Activated B cell treated with CpG ODN at 0.5 μM for 24 hours (primary cell): ENCODE measurements at regions not wholly inside any gene's neighbourhood (a gene's known extent, or its start where the extent isn't known, plus 50 kb on each side); places are given as distances from the start of the nearest gene placed in this dataset.

Source experiments
- ATAC-seq: fragments of 200-7000 bp; cut with Tn5 transposase; one replicate; pipeline ENCODE4 v1.10.0; 2021; ENCODE audit warnings: low read depth, mild to moderate bottlenecking, moderate library complexity
- CTCF ChIA-PET: fragments of 350-600 bp; sonication (Branson Sonifier 250); formaldehyde crosslinking; loops from one replicate; lab custom pipeline; 2021; ENCODE audit warnings: antibody characterized with exemption; lab: Charles Lee
- POLR2A ChIA-PET: fragments of 350-600 bp; sonication (Branson Sonifier 250); formaldehyde crosslinking; loops from one replicate; lab custom pipeline; 2021; ENCODE audit warnings: antibody characterized with exemption; lab: Charles Lee
- DNase-seq: peaks from one replicate; pipeline ENCODE4 v3.0.0; 2022
- H3K27ac Mint-ChIP-seq: one replicate; pipeline ENCODE4 v1.8.0; 2020; ENCODE audit warnings: mixed read lengths
- H3K27me3 Mint-ChIP-seq: one replicate; pipeline ENCODE4 v1.8.0; 2021; ENCODE audit warnings: mixed read lengths
- H3K36me3 Mint-ChIP-seq: one replicate; pipeline ENCODE4 v1.8.0; 2021; ENCODE audit warnings: low read depth, mixed read lengths
- H3K4me1 Mint-ChIP-seq: one replicate; pipeline ENCODE4 v1.8.0; 2021; ENCODE audit warnings: mixed read lengths
- H3K4me3 Mint-ChIP-seq: one replicate; pipeline ENCODE4 v1.8.0; 2020; ENCODE audit warnings: mild to moderate bottlenecking, mixed read lengths
- H3K9me3 Mint-ChIP-seq: one replicate; pipeline ENCODE4 v1.8.0; 2020; ENCODE audit warnings: mixed read lengths
- intact Hi-C: fragments of 100-400 bp; cut with micrococcal nuclease; formaldehyde crosslinking; loops from one replicate; pipeline ENCODE4 v1.15.1; 2024
- TF ChIP-seq, protein P1 (sequence below): fragments of 200-600 bp; IDR thresholded peaks from one replicate; pipeline ENCODE4 v1.8.0; 2022; ENCODE audit warnings: antibody characterized with exemption, mild to moderate bottlenecking

- no peaks in the 10 kb centered on the region for H3K9me3 Mint-ChIP-seq
- ChIA-PET POLR2A (no interaction called here), CTCF (no interaction called here)
- no peaks in the 10 kb centered on the region for H3K4me1 Mint-ChIP-seq
- no peak overlapping the region for H3K4me3 Mint-ChIP-seq
- H3K27ac Mint-ChIP-seq, result no peak overlapping the region
- ATAC-seq (no peak), DNase-seq (no peak)
- peaks cover 6% of the 10 kb centered on the region for H3K27me3 Mint-ChIP-seq
- TF ChIP-seq, protein P1, sequence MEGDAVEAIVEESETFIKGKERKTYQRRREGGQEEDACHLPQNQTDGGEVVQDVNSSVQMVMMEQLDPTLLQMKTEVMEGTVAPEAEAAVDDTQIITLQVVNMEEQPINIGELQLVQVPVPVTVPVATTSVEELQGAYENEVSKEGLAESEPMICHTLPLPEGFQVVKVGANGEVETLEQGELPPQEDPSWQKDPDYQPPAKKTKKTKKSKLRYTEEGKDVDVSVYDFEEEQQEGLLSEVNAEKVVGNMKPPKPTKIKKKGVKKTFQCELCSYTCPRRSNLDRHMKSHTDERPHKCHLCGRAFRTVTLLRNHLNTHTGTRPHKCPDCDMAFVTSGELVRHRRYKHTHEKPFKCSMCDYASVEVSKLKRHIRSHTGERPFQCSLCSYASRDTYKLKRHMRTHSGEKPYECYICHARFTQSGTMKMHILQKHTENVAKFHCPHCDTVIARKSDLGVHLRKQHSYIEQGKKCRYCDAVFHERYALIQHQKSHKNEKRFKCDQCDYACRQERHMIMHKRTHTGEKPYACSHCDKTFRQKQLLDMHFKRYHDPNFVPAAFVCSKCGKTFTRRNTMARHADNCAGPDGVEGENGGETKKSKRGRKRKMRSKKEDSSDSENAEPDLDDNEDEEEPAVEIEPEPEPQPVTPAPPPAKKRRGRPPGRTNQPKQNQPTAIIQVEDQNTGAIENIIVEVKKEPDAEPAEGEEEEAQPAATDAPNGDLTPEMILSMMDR, result no peak
- intact Hi-C loops, result no loop called here
- no peaks in the 10 kb centered on the region for H3K36me3 Mint-ChIP-seq
Measured at GRCh38 chr12:111074965-111075364, 154.6 kb upstream of the MYL2 start.

- TF ChIP-seq, protein P1, result no peak
- Mint-ChIP-seq H3K27me3 (peaks cover 6% of the 10 kb centered on the region), H3K36me3 (no peaks in the 10 kb centered on the region), H3K9me3 (no peaks in the 10 kb centered on the region), H3K4me1 (no peaks in the 10 kb centered on the region), H3K4me3 (no peak overlapping the region), H3K27ac (no peak overlapping the region)
- POLR2A ChIA-PET, result no interaction called here
- no peak for DNase-seq
- CTCF ChIA-PET, result no interaction called here
- ATAC-seq, result no peak
- intact Hi-C loops, result no loop called here
Measured at GRCh38 chr12:111074559-111074958, 154.2 kb upstream of the MYL2 start.

GRCh38 chr12:111073370-111073769 is 153.0 kb upstream of the MYL2 start:
- POLR2A ChIA-PET, result no interaction called here
- TF ChIP-seq, protein P1, result no peak
- Mint-ChIP-seq H3K27ac (no peak overlapping the region), H3K4me1 (no peaks in the 10 kb centered on the region), H3K9me3 (no peaks in the 10 kb centered on the region), H3K27me3 (peaks cover 11% of the 10 kb centered on the region), H3K4me3 (no peak overlapping the region), H3K36me3 (no peaks in the 10 kb centered on the region)
- CTCF ChIA-PET, result no interaction called here
- intact Hi-C loops, result no loop called here
- ATAC-seq, result no peak
- no peak for DNase-seq

DNA sequence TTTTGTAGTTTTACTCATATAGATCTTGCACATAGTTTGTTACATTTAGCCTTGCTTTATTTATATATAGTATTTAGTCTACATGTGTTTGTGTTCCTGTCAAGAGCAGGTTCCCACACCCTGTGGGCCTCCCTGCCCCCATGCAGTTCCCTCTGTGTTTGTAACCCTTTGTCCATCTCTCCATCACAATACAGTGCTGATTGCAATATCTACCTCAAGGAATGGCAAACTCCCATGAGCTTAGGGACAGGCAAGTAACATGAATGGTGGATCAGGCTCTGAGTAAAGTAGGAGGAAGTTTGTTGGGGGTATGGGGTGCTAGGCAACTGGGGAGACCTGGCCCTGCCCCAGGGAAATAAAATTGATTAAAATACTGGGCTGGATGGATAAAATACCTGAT is 151.9 kb upstream of the MYL2 start:
- ATAC-seq, result no peak
- no peak for DNase-seq
- Mint-ChIP-seq H3K9me3 (no peaks in the 10 kb centered on the region), H3K4me1 (no peaks in the 10 kb centered on the region), H3K4me3 (no peak overlapping the region), H3K27me3 (peaks cover 11% of the 10 kb centered on the region), H3K36me3 (no peaks in the 10 kb centered on the region), H3K27ac (no peak overlapping the region)
- CTCF ChIA-PET, result no interaction called here
- TF ChIP-seq, protein P1, result no peak
- POLR2A ChIA-PET, result no interaction called here
- intact Hi-C loops, result no loop called here

DNA sequence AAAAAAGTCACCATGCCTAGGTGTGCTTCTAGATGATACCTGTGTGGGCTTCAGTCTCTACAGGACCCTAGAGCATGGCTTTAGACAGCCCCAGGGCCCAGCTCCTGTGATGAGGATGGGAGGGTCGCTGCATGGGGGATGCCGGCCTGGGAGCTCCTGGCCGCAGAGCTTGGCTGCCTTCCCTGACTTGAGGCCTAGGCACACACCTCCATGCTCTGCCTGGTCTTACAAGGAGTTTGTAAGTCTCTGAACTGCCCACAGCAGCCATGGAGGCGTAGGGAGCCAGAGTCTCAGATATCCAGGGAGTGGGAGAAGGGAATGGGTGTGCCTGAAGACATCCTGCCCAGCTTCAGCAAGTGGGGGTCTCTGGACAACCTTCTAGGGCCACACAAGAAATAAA is 149.5 kb upstream of the MYL2 start:
- Mint-ChIP-seq H3K36me3 (no peaks in the 10 kb centered on the region), H3K27me3 (peaks cover 9% of the 10 kb centered on the region), H3K9me3 (peaks cover 1% of the 10 kb centered on the region), H3K4me3 (no peak overlapping the region), H3K4me1 (no peaks in the 10 kb centered on the region), H3K27ac (no peak overlapping the region)
- POLR2A ChIA-PET, result no interaction called here
- ATAC-seq, result no peak
- CTCF ChIA-PET, result no interaction called here
- DNase-seq, result no peak
- intact Hi-C loops, result no loop called here
- TF ChIP-seq, protein P1, result no peak
